B cell (primary cell): ENCODE measurements at regions not wholly inside any gene's neighbourhood (a gene's known extent, or its start where the extent isn't known, plus 50 kb on each side); places are given as distances from the start of the nearest gene placed in this dataset.

ENCODE experiments used
- ATAC-seq: fragments of 200-7000 bp; cut with Tn5 transposase; one replicate; pipeline ENCODE4 v1.10.0; 2021; ENCODE audit warnings: low read depth, mild to moderate bottlenecking, moderate number of reproducible peaks, moderate library complexity
- CTCF ChIA-PET: fragments of 350-600 bp; sonication (Branson Sonifier 250); formaldehyde crosslinking; loops from one replicate; lab custom pipeline; 2021; ENCODE audit warnings: antibody characterized with exemption, inconsistent platforms; lab: Charles Lee
- POLR2A ChIA-PET: fragments of 350-600 bp; sonication (Branson Sonifier 250); formaldehyde crosslinking; loops from one replicate; lab custom pipeline; 2021; ENCODE audit warnings: antibody characterized with exemption; lab: Charles Lee
- DNase-seq: peaks from one replicate; pipeline ENCODE4 v3.0.0; 2013
- H2AFZ ChIP-seq: 2 replicates; pipeline ENCODE4 v1.6.1; 2012; ENCODE audit warnings: mild to moderate bottlenecking, low read depth, low read length; ENCODE audit not compliant: insufficient read depth, poor library complexity, severe bottlenecking
- H3K27ac ChIP-seq, 2 donors: 1 replicate in 1 of 2; 2 replicates in 1 of 2; pipeline ENCODE4 v1.5.1; 2012 to 2013; ENCODE audit warnings: low read length in 2 of 2, mild to moderate bottlenecking in 2 of 2, moderate library complexity in 1 of 2
- H3K27me3 ChIP-seq, 4 experiments: fragments of 200-600 bp in 1 of 4; sonication (generic) in 1 of 4; replicated peaks in 1 of 4; 1 replicate in 2 of 4; 2 replicates in 2 of 4; pipeline versions ENCODE4 v1.6.1 to v1.7.0; 2013 to 2016; ENCODE audit warnings: low read length in 3 of 4, mild to moderate bottlenecking in 2 of 4, mixed read lengths in 1 of 4, moderate library complexity in 1 of 4; ENCODE audit not compliant: insufficient read depth in 4 of 4, control insufficient read depth in 3 of 4; ENCODE audit errors: control extremely low read depth in 1 of 4
- H3K36me3 ChIP-seq, 2 experiments: replicated peaks in 1 of 2; 1 replicate in 1 of 2; 2 replicates in 1 of 2; pipeline versions ENCODE4 v1.6.1 to v1.7.1; 2013; ENCODE audit warnings: low read length in 1 of 2; ENCODE audit not compliant: insufficient read depth in 2 of 2, control insufficient read depth in 1 of 2; ENCODE audit errors: control extremely low read depth in 1 of 2, extremely low read depth in 1 of 2
- H3K4me1 ChIP-seq, 2 donors: fragments of 200-600 bp in 1 of 2; sonication (generic) in 1 of 2; 1 replicate in 1 of 2; 2 replicates in 1 of 2; pipeline versions ENCODE4 v1.5.1 to v1.6.1; 2013 to 2017; ENCODE audit warnings: low read length in 2 of 2; ENCODE audit not compliant: control insufficient read depth in 2 of 2, insufficient read depth in 2 of 2
- H3K4me2 ChIP-seq: replicated peaks from 2 replicates; pipeline ENCODE3; 2012; ENCODE audit warnings: mild to moderate bottlenecking, low read depth, low read length; ENCODE audit not compliant: poor library complexity, severe bottlenecking
- H3K4me3 ChIP-seq, 5 experiments: fragments of 200-600 bp in 1 of 5; sonication (generic) in 1 of 5; 1 replicate in 3 of 5; 2 replicates in 2 of 5; pipeline versions ENCODE4 v1.5.1 to v1.7.0; 2011 to 2016; ENCODE audit warnings: low read length in 4 of 5, mild to moderate bottlenecking in 4 of 5, low read depth in 2 of 5, control low read depth in 1 of 5, moderate library complexity in 1 of 5; ENCODE audit not compliant: insufficient read depth in 1 of 5; ENCODE audit errors: control extremely low read depth in 1 of 5, extremely low read depth in 1 of 5
- H3K79me2 ChIP-seq: fragments of 200-600 bp; sonication (generic); one replicate; pipeline ENCODE4 v1.6.0; 2016; ENCODE audit warnings: low read length; ENCODE audit not compliant: control insufficient read depth, insufficient read depth
- H3K9ac ChIP-seq: fragments of 200-600 bp; sonication (generic); 2 replicates; pipeline ENCODE4 v1.6.1; 2017; ENCODE audit warnings: mild to moderate bottlenecking, low read length, moderate library complexity
- H3K9me3 ChIP-seq, 3 donors: one replicate each; pipeline versions ENCODE4 v1.6.1 to v1.7.1; 2013; ENCODE audit warnings: low read length in 2 of 3; ENCODE audit not compliant: control insufficient read depth in 2 of 3, insufficient read depth in 1 of 3; ENCODE audit errors: control extremely low read depth in 1 of 3
- H4K20me1 ChIP-seq: 2 replicates; pipeline ENCODE4 v1.6.0; 2012; ENCODE audit warnings: mild to moderate bottlenecking, low read length; ENCODE audit not compliant: insufficient read depth, control insufficient read depth, poor library complexity, severe bottlenecking
- H3K27ac Mint-ChIP-seq: one replicate; pipeline ENCODE4 v1.8.0; 2021; ENCODE audit warnings: mixed read lengths
- H3K27me3 Mint-ChIP-seq: one replicate; pipeline ENCODE4 v1.8.0; 2021; ENCODE audit warnings: mixed read lengths
- H3K4me1 Mint-ChIP-seq: one replicate; pipeline ENCODE4 v1.8.0; 2021; ENCODE audit warnings: mixed read lengths
- H3K4me3 Mint-ChIP-seq: one replicate; pipeline ENCODE4 v1.8.0; 2021; ENCODE audit warnings: mixed read lengths
- H3K9me3 Mint-ChIP-seq: one replicate; pipeline ENCODE4 v1.8.0; 2022; ENCODE audit warnings: mixed read lengths; ENCODE audit not compliant: insufficient read depth
- EZH2 ChIP-seq: IDR thresholded peaks from 2 replicates; pipeline ENCODE4 v1.6.1; 2012; ENCODE audit warnings: borderline replicate concordance, low read depth, mild to moderate bottlenecking, moderate library complexity, low read length; ENCODE audit not compliant: insufficient read depth, poor library complexity, severe bottlenecking
- WGBS: methylation state at CpG from one replicate; pipeline ENCODE4 v1.1.5; 2013; ENCODE audit warnings: missing lambda C conversion rate; ENCODE audit not compliant: insufficient coverage; 5-methylcytosine and 5-hydroxymethylcytosine counted together
- intact Hi-C: fragments of 100-400 bp; cut with micrococcal nuclease; formaldehyde crosslinking; loops from one replicate; pipeline ENCODE4 v1.10.0; 2022
- TF ChIP-seq, protein P1 (sequence below): fragments of 200-600 bp; IDR thresholded peaks from one replicate; pipeline ENCODE4 v1.8.0; 2022; ENCODE audit warnings: antibody characterized with exemption, mild to moderate bottlenecking

DNA sequence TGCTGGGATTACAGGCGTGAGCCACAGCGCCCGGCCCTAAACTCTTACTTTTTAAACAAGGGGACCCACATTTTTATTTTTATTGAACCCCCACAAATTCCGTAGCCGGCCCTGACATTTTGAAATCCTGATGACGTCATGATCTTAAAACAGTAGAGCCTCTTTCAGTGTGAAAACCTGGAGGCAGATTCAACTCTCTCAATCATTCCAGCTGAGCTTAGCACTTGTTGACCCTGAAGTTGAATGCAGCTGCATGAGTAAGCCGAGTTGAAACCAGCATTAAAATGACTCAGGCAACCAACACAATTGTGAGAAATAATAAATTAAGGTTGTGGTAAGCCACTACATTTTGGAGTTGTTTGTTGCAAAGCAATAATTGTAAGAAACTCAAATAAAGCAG, 93.9 kb upstream of the ADGRL4 start:
- no peak overlapping the region for H3K4me2 ChIP-seq

GRCh38 chr1:79090985-79091384, 84.5 kb upstream of the ADGRL4 start:
- Histone ChIP-seq H2AFZ (no peak overlapping the region), H3K9ac (no peak overlapping the region), H3K4me2 (no peak overlapping the region), H3K27me3 (no peaks in the 10 kb centered on the region), H3K79me2 (no peaks in the 10 kb centered on the region), H3K4me3 (no peak overlapping the region), H3K4me1 (no peaks in the 10 kb centered on the region), H4K20me1 (no peaks in the 10 kb centered on the region), H3K36me3 (no peaks in the 10 kb centered on the region), H3K9me3 (no peaks in the 10 kb centered on the region), H3K27ac (no peak overlapping the region)
- intact Hi-C loops, result no loop called here
- CTCF ChIA-PET, result no interaction called here
- no peak for TF ChIP-seq EZH2
- TF ChIP-seq, protein P1, sequence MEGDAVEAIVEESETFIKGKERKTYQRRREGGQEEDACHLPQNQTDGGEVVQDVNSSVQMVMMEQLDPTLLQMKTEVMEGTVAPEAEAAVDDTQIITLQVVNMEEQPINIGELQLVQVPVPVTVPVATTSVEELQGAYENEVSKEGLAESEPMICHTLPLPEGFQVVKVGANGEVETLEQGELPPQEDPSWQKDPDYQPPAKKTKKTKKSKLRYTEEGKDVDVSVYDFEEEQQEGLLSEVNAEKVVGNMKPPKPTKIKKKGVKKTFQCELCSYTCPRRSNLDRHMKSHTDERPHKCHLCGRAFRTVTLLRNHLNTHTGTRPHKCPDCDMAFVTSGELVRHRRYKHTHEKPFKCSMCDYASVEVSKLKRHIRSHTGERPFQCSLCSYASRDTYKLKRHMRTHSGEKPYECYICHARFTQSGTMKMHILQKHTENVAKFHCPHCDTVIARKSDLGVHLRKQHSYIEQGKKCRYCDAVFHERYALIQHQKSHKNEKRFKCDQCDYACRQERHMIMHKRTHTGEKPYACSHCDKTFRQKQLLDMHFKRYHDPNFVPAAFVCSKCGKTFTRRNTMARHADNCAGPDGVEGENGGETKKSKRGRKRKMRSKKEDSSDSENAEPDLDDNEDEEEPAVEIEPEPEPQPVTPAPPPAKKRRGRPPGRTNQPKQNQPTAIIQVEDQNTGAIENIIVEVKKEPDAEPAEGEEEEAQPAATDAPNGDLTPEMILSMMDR, result no peak
- no peak for DNase-seq
- no peak for ATAC-seq
- no peak overlapping the region for H3K4me3 Mint-ChIP-seq
- no peaks in the 10 kb centered on the region for H3K27me3 Mint-ChIP-seq
- POLR2A ChIA-PET, result no interaction called here
- H3K27ac Mint-ChIP-seq, result no peak overlapping the region
- H3K9me3 Mint-ChIP-seq, result no peaks in the 10 kb centered on the region
- H3K4me1 Mint-ChIP-seq, result no peaks in the 10 kb centered on the region

More for the DNA sequence above, 93.9 kb upstream of the ADGRL4 start:
- no peaks in the 10 kb centered on the region for H3K79me2 ChIP-seq
- Mint-ChIP-seq H3K27ac (no peak overlapping the region), H3K4me1 (no peaks in the 10 kb centered on the region), H3K27me3 (no peaks in the 10 kb centered on the region), H3K4me3 (no peak overlapping the region), H3K9me3 (peaks cover 2% of the 10 kb centered on the region)
- WGBS, result 93% methylated on average over 6 of the region's 7 CpGs
- ChIA-PET CTCF (no interaction called here), POLR2A (no interaction called here)
- ATAC-seq (no peak), DNase-seq (no peak)
- no peak overlapping the region for H3K9ac ChIP-seq
- H2AFZ ChIP-seq, result no peak overlapping the region
- no peaks in the 10 kb centered on the region for H3K9me3 ChIP-seq
- H3K36me3 ChIP-seq, result no peaks in the 10 kb centered on the region
- no peak overlapping the region for H3K4me3 ChIP-seq
- H3K27ac ChIP-seq, result no peak overlapping the region
- no peaks in the 10 kb centered on the region for H3K27me3 ChIP-seq
- intact Hi-C loops, result no loop called here
- no peaks in the 10 kb centered on the region for H4K20me1 ChIP-seq
- H3K4me1 ChIP-seq, result no peaks in the 10 kb centered on the region
- TF ChIP-seq EZH2, result no peak
- TF ChIP-seq, protein P1, result no peak
